Right renal pelvis (tissue), 4 donors: ENCODE measurements at regions not wholly inside any gene's neighbourhood (a gene's known extent, or its start where the extent isn't known, plus 50 kb on each side); places are given as distances from the start of the nearest gene placed in this dataset.
A peak's percentile ranks its signal among the peaks of the same experiment; 100 is the strongest.
"Not testable (repeated sequence)": the region's sequence is repeated elsewhere in the genome, so short reads cannot be mapped to it uniquely, and the experiment has no call there.

Experiments used
- DNase-seq, 4 donors: peaks; one replicate each; pipeline ENCODE4 v3.0.0-alpha.2; 2013; ENCODE audit warnings: low read depth in 4 of 4, low spot score in 3 of 4, missing footprints in 1 of 4

GRCh38 chr5:53399926-53400697 is 80.3 kb upstream of the FST start:
- DNase-seq = no peak

GRCh38 chr5:53403291-53403690 is 77.1 kb upstream of the FST start:
- DNase-seq = no peak

- no peak for DNase-seq
These were observed 76.7 kb upstream of the FST start for GRCh38 chr5:53403758-53404157.

- DNase-seq = no peak
These were observed 75.0 kb upstream of the FST start for GRCh38 chr5:53405396-53405795.

GRCh38 chr5:53406630-53407316 is 73.7 kb upstream of the FST start:
- no peak for DNase-seq

- no peak for DNase-seq
These were observed 73.1 kb upstream of the FST start for GRCh38 chr5:53407373-53407772.

- DNase-seq = no peak
These were observed 69.0 kb upstream of the FST start for GRCh38 chr5:53411388-53411787.

- DNase-seq = not testable (repeated sequence)
These were observed 67.9 kb upstream of the FST start for GRCh38 chr5:53412499-53412898.

- no peak for DNase-seq
These were observed 64.2 kb upstream of the FST start for GRCh38 chr5:53416144-53416738.

- DNase-seq = no peak
These were observed 62.0 kb upstream of the FST start for GRCh38 chr5:53418409-53418808.

GRCh38 chr5:53418826-53419658 is 61.4 kb upstream of the FST start:
- DNase-seq = no peak

- DNase-seq = no peak
These were observed 57.9 kb upstream of the FST start for GRCh38 chr5:53422539-53422938.

GRCh38 chr5:53423724-53424123 is 56.7 kb upstream of the FST start:
- no peak for DNase-seq

GRCh38 chr5:53424686-53425615 is 55.5 kb upstream of the FST start:
- no peak for DNase-seq

- peak in 1 of 4 donors; percentile 10 for DNase-seq
These were observed 54.5 kb upstream of the FST start for GRCh38 chr5:53425687-53426511.

- DNase-seq = no peak
These were observed 54.0 kb upstream of the FST start for GRCh38 chr5:53426512-53426830.

- DNase-seq = no peak
These were observed 53.6 kb upstream of the FST start for GRCh38 chr5:53426878-53427277.

GRCh38 chr5:53427965-53428364 is 52.5 kb upstream of the FST start:
- no peak for DNase-seq

- no peak for DNase-seq
These were observed 50.7 kb upstream of the FST start for GRCh38 chr5:53429706-53430105.
